ENCODE measurements at regions not wholly inside any gene's neighbourhood (a gene's known extent, or its start where the extent isn't known, plus 50 kb on each side); places are given as distances from the start of the nearest gene placed in this dataset.
"Not testable (repeated sequence)": the region's sequence is repeated elsewhere in the genome, so short reads cannot be mapped to it uniquely, and the experiment has no call there.

DNA sequence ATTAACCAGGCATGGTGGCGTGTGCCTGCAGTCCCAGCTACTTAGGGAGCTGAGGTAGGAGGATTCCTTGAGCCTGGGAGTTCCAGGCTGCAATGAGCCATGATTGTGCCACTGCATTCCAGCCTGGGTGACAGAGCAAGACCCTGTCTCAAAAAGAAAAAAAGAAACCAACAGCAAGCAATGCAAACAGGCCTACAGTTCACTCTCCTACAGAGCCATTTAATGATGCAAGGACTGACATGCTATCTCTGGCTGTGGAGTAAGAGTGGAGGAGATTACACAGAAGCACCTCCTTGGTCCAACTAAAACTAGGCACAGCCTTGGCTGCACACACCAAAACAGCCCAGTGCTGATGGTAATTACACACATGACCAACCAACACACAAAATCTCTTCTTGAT is 127.5 kb upstream of the SOD1 start:
- no peak for DNase-seq (ENCODE audit: low spot score)

DNA sequence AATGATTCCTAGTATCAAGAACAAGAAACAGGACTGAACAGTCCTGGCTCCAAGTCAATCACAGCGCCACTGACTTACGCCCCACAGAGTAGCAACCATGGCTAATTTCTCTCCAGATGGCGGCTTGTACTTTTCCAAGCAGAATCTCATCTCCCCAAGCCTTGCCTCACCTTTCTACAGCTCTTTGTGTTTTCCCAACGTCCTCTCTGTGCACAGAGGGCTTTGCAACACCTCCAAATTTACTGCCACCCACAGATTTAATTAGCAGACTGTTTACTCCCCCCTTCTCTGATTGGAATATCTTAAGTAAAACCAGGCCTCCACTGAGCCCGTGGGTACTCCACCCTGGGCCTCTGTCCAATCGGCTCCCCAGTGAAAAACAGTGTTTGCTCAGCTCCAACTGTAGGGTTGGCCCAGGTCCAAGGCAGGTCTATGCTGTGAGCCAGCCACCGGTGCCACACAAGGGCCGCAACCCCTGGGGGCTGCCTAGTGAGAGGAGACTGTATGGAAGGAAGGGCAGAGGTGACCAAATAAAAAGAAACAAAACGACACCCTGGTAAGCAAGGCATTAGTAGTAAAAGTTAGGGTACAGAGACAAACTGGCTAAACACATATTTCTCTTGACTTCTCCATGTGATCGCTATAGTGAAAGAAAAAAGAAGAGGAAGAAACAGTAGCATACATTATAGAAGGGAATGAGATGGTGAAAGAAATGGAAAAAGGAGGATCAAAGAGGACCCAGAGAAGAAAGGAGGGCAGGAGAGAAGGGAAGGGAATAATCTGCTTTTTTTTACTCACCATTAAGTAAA is 128.4 kb upstream of the SOD1 start:
- no peak for DNase-seq (ENCODE audit: low spot score)

DNA sequence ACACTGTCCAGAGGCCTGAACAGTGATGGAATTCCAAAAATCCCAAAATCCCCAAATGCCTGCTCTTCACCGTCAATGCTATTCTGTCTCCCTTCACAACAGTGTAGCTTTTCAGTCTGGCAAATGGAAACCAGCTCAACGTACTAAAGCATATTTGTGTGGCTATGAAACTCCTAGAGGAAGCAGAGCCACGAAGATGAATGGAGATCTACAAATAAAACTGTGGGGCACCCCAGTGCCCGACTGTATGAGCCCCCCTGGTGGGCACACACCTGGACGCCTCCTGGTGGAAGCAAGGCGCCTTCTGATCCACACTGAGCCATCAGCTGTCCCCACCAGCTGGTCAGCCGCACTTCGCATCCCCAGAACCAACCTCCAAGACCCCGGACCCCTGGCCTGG is 129.1 kb upstream of the SOD1 start:
- no peak for DNase-seq (ENCODE audit: low spot score)

DNA sequence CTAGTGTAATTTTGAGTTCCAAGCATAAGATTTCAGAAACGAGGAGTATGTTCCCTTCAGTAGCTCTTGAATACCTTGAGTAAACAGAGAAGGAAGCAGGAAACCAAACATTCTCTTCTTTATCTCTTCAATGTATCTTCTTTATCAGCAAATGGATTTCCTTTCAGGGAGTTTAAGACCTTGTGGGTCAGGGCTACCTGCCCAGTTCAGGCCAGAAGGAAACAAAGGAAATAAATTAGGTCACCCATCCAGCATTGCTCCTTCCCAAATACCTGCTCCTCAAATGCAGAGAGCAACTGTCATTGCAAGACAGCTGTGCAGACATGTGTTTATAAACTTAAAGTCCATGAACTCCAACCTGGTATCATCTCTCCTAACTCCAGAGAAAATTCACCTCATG is 130.1 kb upstream of the SOD1 start:
- no peak for DNase-seq (ENCODE audit: low spot score)

DNA sequence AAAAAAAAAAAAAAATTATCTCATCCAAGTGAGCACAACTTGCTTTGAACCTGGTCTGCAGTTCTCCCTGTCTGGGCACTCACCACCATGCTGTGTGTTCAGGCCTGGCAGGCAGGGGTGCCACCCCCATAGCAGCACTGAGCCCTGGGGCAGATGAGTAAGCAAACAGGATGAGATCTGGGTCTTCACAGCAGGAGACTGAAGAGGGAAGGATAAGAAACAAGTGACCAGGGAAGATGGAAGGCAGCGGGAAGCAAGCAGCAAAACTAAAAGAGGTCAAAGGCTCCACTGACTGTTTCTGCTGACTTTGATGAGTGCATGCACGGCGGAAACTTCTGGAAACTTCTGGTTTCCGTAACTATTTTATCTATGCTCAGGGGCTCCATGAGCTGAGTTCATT is 133.5 kb upstream of the SOD1 start:
- DNase-seq (ENCODE audit: low spot score), result no peak

DNA sequence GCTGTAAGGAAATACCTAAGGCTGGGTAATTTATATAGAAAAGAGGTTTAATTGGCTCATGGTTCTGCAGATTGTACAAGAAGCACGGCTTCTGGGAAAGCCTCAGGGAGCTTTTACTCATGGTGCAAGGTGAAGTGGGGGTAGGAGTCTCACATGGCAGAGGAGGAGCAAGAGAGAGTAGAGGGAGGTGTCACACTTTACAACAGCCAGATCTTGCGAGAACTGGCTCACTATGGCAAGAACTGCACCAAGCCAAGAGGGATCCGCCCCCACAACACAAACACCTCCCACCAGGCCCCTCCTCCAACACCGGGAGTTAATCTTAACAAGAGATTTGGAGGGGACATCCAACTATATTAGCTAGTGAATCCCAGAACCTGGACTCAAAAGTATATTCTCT is 135.4 kb upstream of the SOD1 start:
- DNase-seq (ENCODE audit: low spot score), result no peak

DNA sequence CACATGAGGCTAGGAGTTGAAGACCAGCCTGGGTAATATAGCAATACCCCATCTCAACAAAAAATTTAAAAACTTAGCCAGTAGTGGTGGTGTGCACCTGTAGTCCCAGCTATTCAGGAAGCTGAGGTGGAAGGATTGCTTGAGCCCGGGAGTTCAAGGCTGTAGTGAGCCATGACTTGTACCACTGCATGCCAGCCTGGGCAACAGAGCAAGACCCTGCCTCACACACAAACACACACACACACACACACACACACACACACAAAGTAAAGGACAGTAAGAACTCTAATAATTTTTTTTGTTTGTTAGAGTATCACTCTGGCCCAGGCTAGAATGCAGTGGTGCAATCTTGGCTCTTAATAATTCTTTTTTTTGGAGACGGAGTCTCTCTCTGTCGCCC is 138.0 kb upstream of the SOD1 start:
- DNase-seq (ENCODE audit: low spot score), result no peak

DNA sequence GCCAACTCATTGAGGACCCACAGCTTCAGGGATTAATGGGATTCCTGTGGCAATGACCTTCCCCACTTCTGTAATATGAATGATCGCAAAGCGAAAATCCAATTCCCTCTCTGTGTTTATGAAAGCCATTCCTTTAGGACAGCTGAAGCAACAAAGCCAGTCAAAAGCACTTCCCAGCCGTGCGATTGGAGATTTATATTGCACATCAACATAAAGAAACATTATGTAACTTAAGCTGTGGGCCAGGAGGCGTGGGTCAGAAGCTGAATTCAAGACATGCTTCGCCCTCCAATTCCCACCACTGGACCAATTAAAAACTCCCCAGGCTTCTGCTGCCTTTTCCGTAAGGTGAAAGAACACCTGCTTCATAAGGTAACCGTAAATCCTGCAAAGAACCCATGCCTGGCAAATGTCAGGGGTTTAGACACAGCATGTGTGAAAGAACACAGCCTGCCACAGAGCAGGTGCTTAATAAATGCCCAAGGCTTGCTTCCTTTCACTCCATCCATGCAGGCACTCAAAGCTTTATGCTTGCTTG is 138.9 kb upstream of the SOD1 start:
- no peak for DNase-seq (ENCODE audit: low spot score)

DNA sequence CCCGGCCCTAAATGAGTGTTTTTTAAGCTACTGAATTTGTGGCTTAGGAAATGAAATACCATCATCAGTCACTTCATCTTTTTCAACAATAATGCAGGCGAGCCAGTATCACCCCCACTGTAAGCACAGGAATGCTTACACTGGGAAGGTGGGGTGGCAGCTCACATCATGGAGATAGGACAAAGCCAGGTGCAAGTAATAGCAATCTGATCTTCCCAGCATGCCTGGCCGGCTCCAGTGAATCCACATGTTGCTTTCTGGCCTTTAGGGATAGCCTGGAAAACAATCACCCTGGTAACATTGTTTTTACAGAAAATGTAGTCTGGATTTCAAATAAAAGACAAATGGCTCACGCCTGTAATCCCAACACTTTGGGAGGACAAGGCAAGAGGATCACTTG is 140.9 kb upstream of the SOD1 start:
- DNase-seq (ENCODE audit: low spot score), result no peak

DNA sequence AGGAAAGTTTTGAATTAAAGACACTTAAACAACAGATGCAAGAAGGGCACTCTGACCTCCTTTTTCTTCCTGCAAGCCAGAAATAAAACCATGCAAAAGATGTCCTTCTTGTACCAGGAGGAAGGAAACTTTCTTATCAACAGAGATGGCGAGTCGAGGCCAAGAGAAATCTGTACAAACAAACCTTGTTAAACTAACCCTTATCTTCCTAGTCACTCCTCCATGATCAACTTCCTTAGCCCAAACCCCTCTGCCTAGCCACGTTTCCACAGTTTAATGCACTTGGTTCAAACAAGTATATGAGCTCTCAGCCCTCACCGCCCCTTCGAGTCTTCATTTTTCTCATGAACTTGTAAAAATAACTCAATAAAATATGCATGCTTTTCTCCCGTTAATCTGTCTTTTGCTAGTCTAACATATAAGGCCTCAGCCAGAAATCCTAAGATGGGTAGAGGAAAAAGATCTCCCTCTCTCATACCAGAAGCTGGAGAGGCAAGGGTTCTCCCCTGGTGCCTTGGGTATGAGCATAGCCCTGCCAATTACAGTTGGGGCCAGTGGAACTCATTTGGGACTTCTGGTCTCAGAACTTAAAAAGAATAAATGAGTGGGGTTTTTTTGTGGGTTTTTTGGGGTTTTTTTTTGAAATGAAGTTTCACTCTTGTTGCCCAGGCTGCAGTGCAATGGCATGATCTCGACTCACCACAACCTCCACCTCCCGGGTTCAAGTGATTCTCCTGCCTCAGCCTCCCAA is 141.7 kb upstream of the SOD1 start:
- DNase-seq (ENCODE audit: low spot score), result no peak

DNA sequence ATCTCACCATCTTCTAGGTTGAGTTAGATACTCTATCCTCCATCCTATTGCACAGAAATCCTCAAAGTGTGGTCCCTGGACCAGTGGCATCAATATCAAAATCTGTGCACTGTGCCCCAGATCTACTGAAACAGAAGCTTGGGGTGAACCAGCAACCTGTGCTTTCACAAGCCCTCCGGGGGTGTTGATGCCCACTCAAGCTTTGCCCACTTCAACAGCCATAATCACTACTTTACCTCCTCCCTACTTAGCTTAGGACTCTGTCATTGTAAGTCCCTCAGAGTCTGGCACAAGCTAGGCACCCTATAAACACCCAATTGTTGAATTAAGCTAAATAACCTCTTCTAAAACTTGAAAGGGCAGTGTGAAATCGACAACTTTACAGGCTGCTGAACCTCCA is 144.2 kb upstream of the SOD1 start:
- DNase-seq (ENCODE audit: low spot score), result no peak

DNA sequence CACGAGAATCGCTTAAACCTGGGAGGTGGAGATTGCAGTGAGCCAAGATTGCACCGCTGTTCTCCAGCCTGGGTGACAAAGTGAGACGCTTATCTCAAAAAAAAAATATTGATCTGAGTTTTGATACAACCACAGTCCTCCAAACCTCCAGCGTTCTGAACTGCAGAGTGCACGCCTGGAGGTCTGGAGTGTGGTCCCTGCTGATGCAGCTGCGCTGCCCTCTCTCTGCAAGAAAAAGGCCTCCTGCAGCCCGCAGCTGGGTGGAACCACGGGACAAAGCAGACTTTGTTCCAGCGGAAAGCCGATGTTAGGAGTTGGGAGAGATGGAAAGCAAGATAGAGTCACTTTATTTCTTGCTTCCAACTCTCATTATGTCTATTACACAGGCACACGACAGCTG is 144.9 kb upstream of the SOD1 start:
- peak; percentile 93 for DNase-seq (ENCODE audit: low spot score)

DNA sequence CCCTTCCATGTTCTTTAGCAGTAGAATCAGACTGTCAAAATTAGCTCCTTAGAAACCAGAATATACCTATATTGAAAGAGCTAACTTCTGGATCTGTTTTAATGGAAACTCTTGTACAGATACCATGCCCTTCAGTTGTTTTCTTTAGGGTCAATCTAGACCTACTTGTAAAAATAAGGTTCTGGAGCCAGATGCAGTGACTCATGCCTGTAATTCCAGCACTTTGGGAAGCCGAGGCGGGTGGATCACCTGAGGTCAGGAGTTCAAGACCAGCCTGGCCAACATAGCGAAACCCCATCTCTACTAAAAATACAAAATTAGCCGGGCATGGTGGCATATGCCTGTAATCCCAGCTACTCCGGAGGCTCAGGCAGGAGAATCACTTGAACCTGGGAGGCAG is 146.0 kb upstream of the SOD1 start:
- not testable (repeated sequence) for DNase-seq (ENCODE audit: low spot score)

DNA sequence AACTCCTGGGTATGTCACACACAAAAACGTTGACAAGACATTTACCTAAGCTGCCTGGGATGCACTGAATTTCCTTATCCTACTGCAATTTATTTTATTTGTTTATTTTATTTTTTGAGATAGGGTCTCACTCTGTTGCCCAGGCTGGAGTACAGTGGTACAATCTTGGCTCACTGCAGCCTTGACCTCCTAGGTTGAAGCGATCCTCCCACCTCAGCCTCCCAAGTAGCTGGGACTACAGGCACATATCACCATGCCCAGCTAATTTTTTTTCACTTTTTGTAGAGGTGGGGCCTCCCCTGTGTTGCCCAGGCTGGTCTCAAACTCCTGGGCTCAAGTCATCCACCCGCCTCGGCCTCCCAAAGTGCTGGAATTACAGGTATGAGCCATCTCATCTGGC is 147.5 kb upstream of the SOD1 start:
- not testable (repeated sequence) for DNase-seq (ENCODE audit: low spot score)

DNA sequence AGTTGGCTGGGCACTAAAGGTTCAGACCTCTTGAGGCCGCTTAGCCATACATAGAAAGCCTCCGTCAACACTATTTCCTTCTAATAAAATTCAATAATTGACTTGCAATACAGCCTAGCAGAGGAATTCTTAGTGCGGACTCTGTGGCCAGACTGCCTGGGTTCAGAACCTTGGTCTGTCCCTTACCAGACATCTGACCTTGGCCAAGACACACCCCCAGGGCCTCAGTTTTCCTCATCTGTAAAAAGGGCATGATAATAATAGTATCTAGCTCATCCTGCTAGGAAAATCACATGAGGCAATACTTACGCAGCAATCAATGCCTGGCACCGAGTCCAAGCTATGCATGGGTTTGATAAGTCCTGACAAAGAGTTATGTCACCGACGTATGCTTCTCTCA is 148.2 kb upstream of the SOD1 start:
- DNase-seq (ENCODE audit: low spot score), result no peak

DNA sequence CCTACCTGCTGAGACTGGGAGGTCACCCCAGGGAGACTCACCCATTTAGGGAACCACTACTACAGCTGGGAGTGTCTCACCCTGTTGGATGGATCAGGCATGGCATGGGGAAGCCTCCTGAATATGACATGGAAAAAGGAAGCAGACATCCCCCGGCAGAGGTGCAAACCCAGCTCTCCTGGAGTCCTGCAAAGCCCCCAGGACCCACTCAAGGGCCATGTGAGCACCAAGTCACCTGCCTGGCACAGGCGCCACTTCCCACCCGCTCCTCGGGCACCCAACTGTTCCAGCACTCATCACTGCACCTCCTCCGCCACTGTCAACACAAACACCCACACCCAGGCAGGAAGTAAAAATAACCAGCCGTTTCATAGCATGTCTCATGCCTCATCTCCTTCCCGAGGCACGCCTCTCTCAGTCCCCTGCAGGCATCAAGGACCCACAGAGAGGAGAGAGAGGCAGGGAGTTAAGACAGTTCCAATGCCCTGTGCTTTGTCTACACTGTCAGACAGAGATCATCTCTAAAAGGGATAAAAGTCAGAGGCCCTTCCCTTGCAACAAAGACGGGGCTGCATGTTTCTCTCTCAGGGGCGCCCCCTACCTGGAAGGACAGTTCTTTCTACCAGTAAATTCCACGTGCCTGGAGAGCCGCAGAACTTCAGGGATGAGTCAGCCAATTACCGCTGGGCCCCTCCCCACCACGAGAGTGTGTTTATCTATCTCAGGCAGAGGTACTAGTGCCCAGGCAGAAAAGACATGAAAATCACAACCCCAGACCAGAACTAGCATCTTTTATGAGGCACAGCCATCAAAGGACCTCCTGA is 150.1 kb upstream of the SOD1 start:
- DNase-seq (ENCODE audit: low spot score), result peak; percentile 54

DNA sequence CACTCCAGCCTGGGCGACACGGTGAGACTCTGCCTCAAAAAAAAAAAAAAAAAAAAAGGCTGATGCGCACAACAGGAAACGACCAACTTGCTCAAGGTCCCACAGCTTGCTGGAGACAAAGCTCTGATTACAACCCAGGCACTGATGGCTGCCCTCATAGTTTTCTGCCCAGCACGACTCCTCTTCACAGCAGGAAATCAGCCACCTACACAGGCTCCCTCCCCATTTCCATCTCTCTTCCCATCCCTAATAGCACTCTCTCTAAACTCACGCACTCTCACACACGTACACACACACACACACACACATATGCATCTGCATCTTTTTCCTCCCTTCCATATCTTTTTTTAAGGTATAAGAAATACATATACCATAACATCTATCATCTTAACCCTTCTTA is 153.5 kb upstream of the SOD1 start:
- no peak for DNase-seq (ENCODE audit: low spot score)

DNA sequence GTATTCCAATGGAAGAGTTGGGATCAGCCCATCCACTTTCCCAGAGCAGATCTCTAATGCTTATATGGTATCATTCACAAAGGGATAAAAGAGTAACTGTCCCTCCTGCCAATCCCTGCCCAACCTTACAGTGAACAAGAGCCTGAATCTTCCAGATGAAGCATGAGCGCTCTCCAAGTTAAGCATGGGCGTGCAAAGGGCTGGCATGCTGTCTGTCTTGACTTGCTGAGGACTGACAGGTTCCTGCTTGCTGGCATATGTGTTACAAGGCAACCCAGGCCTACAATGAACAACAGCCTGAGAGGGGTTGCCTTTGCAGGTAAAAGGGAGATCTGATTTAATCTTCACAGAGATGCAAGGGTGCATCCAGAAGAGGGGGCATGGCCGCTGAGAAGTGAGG is 155.6 kb upstream of the SOD1 start:
- no peak for DNase-seq (ENCODE audit: low spot score)

DNA sequence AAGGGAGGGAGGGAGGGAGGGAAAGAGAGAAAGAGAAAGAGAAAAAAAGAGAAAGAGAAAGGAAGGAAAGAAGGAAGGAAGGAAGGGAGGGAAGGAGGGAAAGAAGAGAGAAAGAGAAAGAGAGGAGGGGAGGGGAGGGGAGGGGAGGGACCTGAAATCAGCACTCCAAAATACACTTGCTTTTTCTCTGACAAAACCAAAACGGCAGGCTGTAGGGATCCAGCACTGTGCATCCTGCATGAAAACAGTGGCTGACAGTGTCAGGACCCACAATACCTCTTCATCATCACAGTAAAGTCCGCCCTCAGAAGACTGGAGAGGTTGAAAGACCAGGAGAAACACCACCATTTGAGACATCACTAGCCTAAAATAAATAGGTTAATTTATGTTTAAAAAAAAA is 156.0 kb upstream of the SOD1 start:
- DNase-seq (ENCODE audit: low spot score), result no peak

DNA sequence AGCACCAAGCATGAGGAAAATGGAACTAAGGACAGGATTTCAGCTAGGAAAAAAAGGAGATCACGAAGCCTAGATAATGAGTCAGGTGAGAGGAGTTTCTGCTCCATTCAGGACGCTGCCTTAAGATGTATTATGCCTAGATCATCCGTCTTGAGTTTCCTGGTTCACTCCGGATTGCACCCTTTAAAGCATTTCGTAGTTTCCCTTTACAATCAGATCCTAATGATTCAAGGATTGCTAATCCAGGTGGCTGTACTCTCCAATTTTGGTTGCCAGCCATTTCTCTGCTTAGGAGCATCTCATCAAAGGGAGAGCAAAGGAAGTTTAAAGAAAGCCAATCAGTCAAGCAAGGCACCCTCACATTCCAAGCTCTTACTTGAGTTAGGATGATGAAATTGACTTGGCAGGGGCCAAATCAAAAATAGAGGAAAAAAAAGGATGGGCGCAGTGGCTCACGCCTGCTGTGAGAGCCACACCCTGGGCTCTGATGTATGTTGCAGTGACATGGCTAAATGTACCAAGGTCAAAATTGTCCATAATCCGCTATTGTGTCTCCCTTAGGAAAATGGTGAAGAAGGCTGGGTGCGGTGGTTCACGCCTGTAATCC is 156.9 kb upstream of the SOD1 start:
- no peak for DNase-seq (ENCODE audit: low spot score)

DNA sequence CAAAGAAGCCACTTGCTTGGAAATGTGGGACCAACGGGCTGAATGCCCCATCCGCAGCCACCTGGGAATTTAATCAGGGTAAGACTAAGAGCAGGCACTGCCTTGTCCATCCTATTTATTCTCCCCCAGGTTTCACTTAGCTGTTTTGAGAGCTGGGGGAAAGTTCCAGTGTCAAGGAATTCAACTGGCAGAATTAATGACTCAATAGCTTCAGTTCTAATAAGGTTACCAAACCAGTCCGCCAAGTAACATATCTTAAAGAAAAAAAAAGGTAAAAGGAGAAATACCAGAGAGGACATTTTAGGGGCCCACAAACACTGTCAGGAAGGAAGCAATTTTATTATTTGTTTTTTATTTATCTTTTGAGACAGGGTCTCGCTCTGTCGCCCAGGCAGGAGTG is 157.6 kb upstream of the SOD1 start:
- no peak for DNase-seq (ENCODE audit: low spot score)

DNA sequence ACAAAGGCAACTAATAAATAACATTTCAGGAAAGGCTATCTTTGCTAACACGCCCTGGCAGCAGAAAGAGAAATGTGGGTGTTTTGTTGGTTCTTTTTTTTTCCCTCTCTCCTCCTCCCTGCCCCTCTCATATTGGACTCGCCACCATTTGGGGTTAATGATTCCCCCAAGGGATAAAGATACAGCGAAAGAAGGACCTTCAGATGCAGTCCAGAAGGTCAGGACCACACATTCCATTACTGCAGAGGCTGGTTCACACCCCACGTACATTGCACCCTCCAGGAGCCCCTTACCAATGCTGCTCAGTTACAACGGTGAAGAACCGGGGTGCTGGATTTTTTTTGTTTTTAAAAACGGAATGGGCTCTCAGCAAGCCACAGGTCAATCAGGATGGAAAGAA is 156.9 kb upstream of the TIAM1 start:
- no peak for DNase-seq (ENCODE audit: low spot score)
